Aorta (tissue), 5 donors: ENCODE measurements at regions not wholly inside any gene's neighbourhood (a gene's known extent, or its start where the extent isn't known, plus 50 kb on each side); places are given as distances from the start of the nearest gene placed in this dataset.
"Not testable (repeated sequence)": the region's sequence is repeated elsewhere in the genome, so short reads cannot be mapped to it uniquely, and the experiment has no call there.

Source experiments
- ATAC-seq: fragments of 200-7000 bp; cut with Tn5 transposase; one replicate; pipeline ENCODE4 v1.9.1; 2022; ENCODE audit warnings: moderate library complexity; ENCODE audit not compliant: low FRiP score
- DNase-seq, 2 donors: peaks; one replicate each; pipeline ENCODE4 v3.0.0-alpha.2; 2020
- H3K27ac ChIP-seq, 2 donors: one replicate each; pipeline ENCODE4 v1.5.1; 2013; ENCODE audit warnings: low read length in 2 of 2, mild to moderate bottlenecking in 2 of 2, moderate library complexity in 2 of 2, control low read depth in 1 of 2, inconsistent platforms in 1 of 2, low read depth in 1 of 2
- H3K27me3 ChIP-seq, 2 donors: one replicate each; pipeline ENCODE4 v1.6.1; 2013; ENCODE audit warnings: control low read depth in 1 of 2, low read length in 1 of 2, mild to moderate bottlenecking in 1 of 2, moderate library complexity in 1 of 2; ENCODE audit not compliant: insufficient read depth in 2 of 2, control insufficient read depth in 1 of 2
- H3K36me3 ChIP-seq, 2 donors: one replicate each; pipeline ENCODE4 v1.6.1; 2013; ENCODE audit warnings: control low read depth in 1 of 2, low read length in 1 of 2, mild to moderate bottlenecking in 1 of 2; ENCODE audit not compliant: insufficient read depth in 2 of 2, control insufficient read depth in 1 of 2
- H3K4me1 ChIP-seq, 2 donors: one replicate each; pipeline ENCODE4 v1.6.1; 2013; ENCODE audit warnings: low read length in 2 of 2, control low read depth in 1 of 2, mild to moderate bottlenecking in 1 of 2, moderate library complexity in 1 of 2; ENCODE audit not compliant: insufficient read depth in 2 of 2, control insufficient read depth in 1 of 2
- H3K4me3 ChIP-seq, 2 donors: one replicate each; pipeline ENCODE4 v1.5.1; 2013; ENCODE audit warnings: low read length in 2 of 2, control low read depth in 1 of 2, mild to moderate bottlenecking in 1 of 2
- H3K9me3 ChIP-seq: one replicate; pipeline ENCODE4 v1.6.1; 2013; ENCODE audit warnings: mild to moderate bottlenecking, low read length; ENCODE audit not compliant: control insufficient read depth
- WGBS, 2 donors: extraction: QIAGEN DNeasy Blood & Tissue Kit; methylation state at CpG; one replicate each; pipeline ENCODE4 v1.1.7; 2013; 5-methylcytosine and 5-hydroxymethylcytosine counted together
- intact Hi-C, 2 donors: fragments of 100-400 bp; cut with DNase I; formaldehyde crosslinking; loops; one replicate each; pipeline versions ENCODE4 v1.14.2 to v1.15.0; 2022
- donor health status: healthy with polysubstance abuse.
- donor health status: Bipolar disorder and iron deficiency.
- donor health status: DM: no; HTN: no; CAD: no.
- donor health status: DM: no; HTN: no; CAD: no.
- donor health status: DM: yes; HTN: yes; CAD: no.

DNA sequence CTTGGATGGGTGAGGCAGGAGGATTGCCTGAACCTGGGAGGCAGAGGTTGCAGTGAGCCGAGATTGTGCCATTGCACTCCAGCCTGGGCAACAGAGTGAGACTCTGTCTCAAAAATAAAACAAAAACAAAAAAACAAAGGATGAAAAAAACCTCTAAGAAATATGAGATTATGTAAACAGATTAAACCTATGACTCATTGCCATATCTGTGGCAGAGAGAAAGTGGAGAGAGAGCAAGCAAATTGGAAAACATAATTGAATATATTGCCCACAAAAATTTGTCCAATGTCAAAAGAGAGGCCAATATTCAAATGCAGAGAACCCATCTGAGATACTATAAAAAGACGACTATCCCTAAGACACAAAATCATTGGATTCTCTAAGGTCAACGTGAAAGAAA is 1106.0 kb downstream of the OTOL1 start:
- no peak overlapping the region for H3K27ac ChIP-seq
- intact Hi-C loops = no loop called here
- no peak for DNase-seq
- no peaks in the 10 kb centered on the region for H3K27me3 ChIP-seq
- 94 to 95% methylated on average over 3 of the region's 3 CpGs for WGBS, 2 donors
- no peaks in the 10 kb centered on the region for H3K4me1 ChIP-seq
- H3K36me3 ChIP-seq = no peaks in the 10 kb centered on the region
- H3K9me3 ChIP-seq = no peaks in the 10 kb centered on the region
- H3K4me3 ChIP-seq = no peak overlapping the region
- ATAC-seq = no peak

DNA sequence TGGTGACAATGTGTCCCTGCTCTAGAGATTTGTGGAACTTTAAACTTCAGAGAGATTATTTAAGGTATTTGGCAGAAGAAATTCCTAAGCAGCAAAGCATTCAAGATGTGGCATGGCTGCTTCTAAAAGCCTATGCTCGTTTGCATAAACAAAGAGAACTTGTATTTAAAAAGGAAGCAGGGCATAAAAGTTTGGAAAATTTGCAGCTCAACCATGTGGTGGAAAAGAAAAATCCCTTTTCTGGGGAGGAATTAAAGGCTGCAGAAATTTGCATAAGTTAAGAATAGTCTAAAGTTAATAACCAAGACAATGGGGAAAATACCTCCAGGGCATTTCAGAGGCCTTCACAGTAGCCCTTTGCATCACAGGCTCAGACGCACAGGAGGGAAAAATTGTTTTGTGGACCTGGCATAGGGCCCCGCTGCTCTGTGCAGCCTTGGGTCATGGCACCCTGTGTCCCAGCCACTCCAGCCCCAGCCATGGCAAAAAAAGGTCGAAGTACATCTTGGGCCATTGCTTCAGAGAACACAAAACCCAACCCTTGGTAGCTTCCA is 1109.1 kb downstream of the OTOL1 start:
- Histone ChIP-seq H3K9me3 (no peaks in the 10 kb centered on the region), H3K27ac (no peak overlapping the region), H3K27me3 (no peaks in the 10 kb centered on the region), H3K4me3 (no peak overlapping the region), H3K36me3 (no peaks in the 10 kb centered on the region), H3K4me1 (no peaks in the 10 kb centered on the region)
- intact Hi-C loops = no loop called here
- no peak for ATAC-seq
- WGBS, 2 donors = 76 to 80% methylated on average over 4 of the region's 4 CpGs
- DNase-seq = no peak

DNA sequence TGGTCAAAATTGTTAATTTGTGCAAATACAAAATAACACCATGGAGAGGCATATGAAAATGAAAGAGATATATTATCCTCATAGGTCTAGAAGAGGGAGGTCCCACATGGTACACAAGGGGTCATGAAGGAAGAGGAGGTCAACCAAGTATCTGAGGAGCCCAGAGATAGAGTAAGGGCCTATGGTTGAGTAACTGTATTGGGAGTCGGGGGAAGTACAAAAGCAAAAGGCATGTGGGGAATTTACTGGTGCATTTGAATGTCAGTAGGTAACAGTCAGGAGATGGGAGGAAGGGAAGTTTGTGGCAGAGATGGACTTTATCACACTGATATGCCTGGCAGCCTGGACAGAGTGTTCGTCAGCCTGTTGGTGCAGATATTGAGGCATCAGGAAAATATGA is 1113.7 kb downstream of the OTOL1 start:
- DNase-seq (no peak), ATAC-seq (no peak)
- intact Hi-C loops = no loop called here
- H3K36me3 ChIP-seq = no peaks in the 10 kb centered on the region
- 92 to 93% methylated on average over 2 of the region's 2 CpGs for WGBS, 2 donors
- no peaks in the 10 kb centered on the region for H3K9me3 ChIP-seq
- H3K27ac ChIP-seq = no peak overlapping the region
- no peaks in the 10 kb centered on the region for H3K27me3 ChIP-seq
- no peak overlapping the region for H3K4me3 ChIP-seq
- H3K4me1 ChIP-seq = no peaks in the 10 kb centered on the region

DNA sequence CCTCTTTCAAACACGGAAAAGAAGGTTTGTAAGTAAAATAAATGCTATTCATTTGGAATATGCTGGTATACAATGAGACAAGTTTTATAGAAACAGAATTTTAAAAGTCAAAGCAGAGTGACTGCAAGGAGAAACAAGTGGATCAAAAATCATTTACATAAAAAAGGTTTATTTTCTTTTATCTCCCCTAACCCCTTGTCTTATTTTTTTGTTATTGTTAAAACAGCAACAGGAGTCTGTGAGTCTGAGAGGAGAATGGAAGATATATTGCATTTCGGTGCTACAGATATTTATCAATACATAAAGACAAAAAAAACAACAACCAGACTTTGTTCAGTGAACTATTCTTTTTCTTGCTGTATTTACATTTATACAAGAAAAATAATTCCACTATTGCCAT is 1116.4 kb downstream of the OTOL1 start:
- Histone ChIP-seq H3K27me3 (no peaks in the 10 kb centered on the region), H3K4me1 (no peaks in the 10 kb centered on the region), H3K4me3 (no peak overlapping the region), H3K9me3 (no peaks in the 10 kb centered on the region), H3K27ac (no peak overlapping the region), H3K36me3 (no peaks in the 10 kb centered on the region)
- DNase-seq (no peak), ATAC-seq (no peak)
- 65 to 75% methylated on average over 2 of the region's 2 CpGs for WGBS, 2 donors
- intact Hi-C loops = no loop called here

DNA sequence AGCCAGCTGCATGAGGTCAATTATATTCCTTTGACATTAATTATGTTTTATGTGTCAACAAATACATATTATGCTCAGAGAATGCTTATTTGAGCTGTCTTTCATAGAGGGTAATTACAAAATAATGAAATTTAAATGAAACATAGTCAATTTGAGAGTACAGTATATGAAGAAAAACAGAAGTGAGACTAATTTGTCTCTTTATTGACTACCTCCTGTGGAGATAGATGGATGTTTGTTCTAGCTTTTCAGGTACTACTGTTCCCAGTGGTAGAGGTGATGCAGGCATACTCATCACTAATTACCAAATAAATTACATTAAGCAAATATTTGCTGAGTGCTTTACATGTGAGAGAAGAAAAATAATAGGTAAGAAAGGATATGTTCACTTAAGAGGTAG is 1129.6 kb downstream of the OTOL1 start:
- no peak for ATAC-seq
- intact Hi-C loops = no loop called here
- DNase-seq = no peak
- no peaks in the 10 kb centered on the region for H3K4me1 ChIP-seq
- H3K4me3 ChIP-seq = no peak overlapping the region
- no peak overlapping the region for H3K27ac ChIP-seq
- H3K9me3 ChIP-seq = no peaks in the 10 kb centered on the region
- no peaks in the 10 kb centered on the region for H3K36me3 ChIP-seq
- H3K27me3 ChIP-seq = no peaks in the 10 kb centered on the region

DNA sequence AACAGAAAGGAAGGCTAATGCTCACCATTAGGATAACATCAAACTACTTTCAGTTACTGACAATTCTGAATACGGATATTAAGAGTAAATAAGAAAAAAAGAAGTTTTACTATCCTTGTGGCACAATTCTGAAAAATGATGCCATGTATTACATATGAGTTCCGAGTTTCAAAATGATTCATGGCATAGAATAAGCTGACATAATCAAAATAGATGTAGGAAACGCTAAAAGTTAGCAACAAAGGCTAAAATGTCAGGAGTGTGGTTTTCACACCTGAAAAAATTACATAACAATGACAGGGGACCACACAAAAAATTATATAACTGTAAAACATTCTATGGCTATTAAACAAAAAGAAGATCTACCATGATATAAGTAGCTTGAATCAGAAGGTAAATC is 1131.9 kb downstream of the OTOL1 start:
- WGBS, 2 donors = 76 to 86% methylated on average over 3 of the region's 3 CpGs
- Histone ChIP-seq H3K4me1 (no peaks in the 10 kb centered on the region), H3K27me3 (no peaks in the 10 kb centered on the region), H3K4me3 (no peak overlapping the region), H3K36me3 (no peaks in the 10 kb centered on the region), H3K27ac (no peak overlapping the region), H3K9me3 (no peaks in the 10 kb centered on the region)
- no peak for DNase-seq
- ATAC-seq = no peak
- intact Hi-C loops = no loop called here

DNA sequence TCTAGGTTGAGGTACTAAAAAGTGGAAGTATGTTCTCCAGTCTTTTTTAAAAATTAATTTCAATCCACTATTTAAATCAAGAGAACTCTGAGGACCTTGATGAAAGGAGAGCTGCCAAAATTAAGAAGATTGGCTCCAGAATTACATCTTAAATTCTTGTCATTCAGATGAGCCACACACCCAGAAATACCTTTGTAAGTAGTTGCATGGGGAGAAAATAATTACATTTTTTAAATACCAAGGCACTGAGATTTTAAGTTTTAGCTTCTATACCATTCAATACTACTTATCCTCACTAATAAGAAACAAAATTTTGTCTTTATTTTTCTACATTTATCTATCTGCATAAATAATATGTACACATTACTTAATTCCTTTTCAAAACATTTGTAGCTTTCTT is 1132.8 kb downstream of the OTOL1 start:
- H3K36me3 ChIP-seq = no peaks in the 10 kb centered on the region
- DNase-seq (no peak), ATAC-seq (no peak)
- H3K9me3 ChIP-seq = no peaks in the 10 kb centered on the region
- no peaks in the 10 kb centered on the region for H3K4me1 ChIP-seq
- intact Hi-C loops = no loop called here
- H3K27ac ChIP-seq = no peak overlapping the region
- no peak overlapping the region for H3K4me3 ChIP-seq
- no peaks in the 10 kb centered on the region for H3K27me3 ChIP-seq

DNA sequence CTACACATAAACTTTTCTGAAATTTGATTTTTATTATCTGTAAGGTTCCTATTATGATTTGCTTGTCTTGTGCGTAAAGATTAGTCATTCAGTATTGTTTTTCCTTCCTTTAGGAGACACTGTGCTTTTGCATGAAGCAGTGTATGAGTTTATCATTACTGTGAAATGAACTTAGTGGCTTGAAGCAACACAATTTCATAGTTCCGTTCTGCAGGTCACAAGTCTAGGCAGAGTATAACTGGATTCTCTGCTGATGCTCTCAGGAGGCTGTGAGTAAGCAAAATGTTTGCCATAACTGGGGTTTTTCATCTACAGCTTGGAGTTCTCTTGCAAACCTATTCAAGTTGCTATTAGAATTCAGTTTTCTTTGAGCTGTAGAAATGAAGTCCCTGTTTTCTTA is 1136.1 kb downstream of the OTOL1 start:
- no peak overlapping the region for H3K4me3 ChIP-seq
- ATAC-seq (no peak), DNase-seq (no peak)
- H3K4me1 ChIP-seq = no peaks in the 10 kb centered on the region
- H3K9me3 ChIP-seq = peaks cover 3% of the 10 kb centered on the region
- no peaks in the 10 kb centered on the region for H3K36me3 ChIP-seq
- 51 to 65% methylated on average over 2 of the region's 2 CpGs for WGBS, 2 donors
- H3K27ac ChIP-seq = no peak overlapping the region
- intact Hi-C loops = no loop called here
- no peaks in the 10 kb centered on the region for H3K27me3 ChIP-seq

DNA sequence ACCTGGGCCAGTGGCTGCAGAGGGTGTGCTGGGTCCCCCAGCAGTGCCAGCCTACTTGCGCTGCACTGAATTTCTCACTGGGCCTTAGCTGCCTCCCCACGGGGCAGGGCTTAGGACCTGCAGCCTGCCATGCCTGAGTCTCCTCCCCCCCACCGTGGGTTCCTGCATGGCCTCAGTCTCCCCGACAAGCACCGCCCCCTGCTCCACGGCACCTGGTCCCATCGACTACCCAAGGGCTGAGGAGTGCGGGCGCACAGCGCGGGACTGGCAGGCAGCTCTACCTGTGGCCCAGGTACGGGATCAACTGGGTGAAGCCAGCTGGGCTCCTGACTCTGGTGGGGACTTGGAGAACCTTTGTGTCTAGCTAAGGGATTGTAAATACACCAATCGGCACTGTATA is 1143.6 kb downstream of the OTOL1 start:
- intact Hi-C loops, ATAC-seq: not testable (repeated sequence)

More for the DNA sequence above, 1143.6 kb downstream of the OTOL1 start:
- not testable (repeated sequence) for DNase-seq, H3K9me3 ChIP-seq, H3K4me3 ChIP-seq, H3K36me3 ChIP-seq, H3K27me3 ChIP-seq, H3K27ac ChIP-seq, H3K4me1 ChIP-seq
- 96 to 98% methylated on average over 13 of the region's 13 CpGs for WGBS, 2 donors
